HG02840 (cell line): ENCODE measurements at regions not wholly inside any gene's neighbourhood (a gene's known extent, or its start where the extent isn't known, plus 50 kb on each side); places are given as distances from the start of the nearest gene placed in this dataset.
"Not testable (repeated sequence)": the region's sequence is repeated elsewhere in the genome, so short reads cannot be mapped to it uniquely, and the experiment has no call there.

Experiments
- ATAC-seq: cut with Tn5 transposase; IDR thresholded peaks from one replicate; pipeline ENCODE4 v1.9.1; 2021; ENCODE audit warnings: mild to moderate bottlenecking, moderate library complexity, moderate number of reproducible peaks; ENCODE audit not compliant: unreplicated experiment, low FRiP score

GRCh38 chr10:62937674-62938073, 121.5 kb upstream of the EGR2 start:
- no peak for ATAC-seq

GRCh38 chr10:62935022-62935421, 118.9 kb upstream of the EGR2 start:
- ATAC-seq, result no peak

- ATAC-seq, result no peak
Observed at GRCh38 chr10:62934258-62934657, 118.1 kb upstream of the EGR2 start.

GRCh38 chr10:62928763-62929162, 112.6 kb upstream of the EGR2 start:
- ATAC-seq, result not testable (repeated sequence)

GRCh38 chr10:62926407-62926806, 110.2 kb upstream of the EGR2 start:
- no peak for ATAC-seq

- ATAC-seq, result no peak
Observed at GRCh38 chr10:62924344-62924748, 108.2 kb upstream of the EGR2 start.

- ATAC-seq, result no peak
Observed at GRCh38 chr10:62919776-62920175, 103.6 kb upstream of the EGR2 start.

GRCh38 chr10:62917475-62918238, 101.5 kb upstream of the EGR2 start:
- peak; percentile 52 for ATAC-seq

- no peak for ATAC-seq
Observed at GRCh38 chr10:62916141-62916603, 100.0 kb upstream of the EGR2 start.

GRCh38 chr10:62915158-62915557, 99.0 kb upstream of the EGR2 start:
- ATAC-seq, result no peak

- no peak for ATAC-seq
Observed at GRCh38 chr10:62912086-62912485, 95.9 kb upstream of the EGR2 start.

GRCh38 chr10:62911210-62911963, 95.2 kb upstream of the EGR2 start:
- ATAC-seq, result no peak

GRCh38 chr10:62907470-62908212, 91.5 kb upstream of the EGR2 start:
- ATAC-seq, result peak; percentile 49

- ATAC-seq, result no peak
Observed at GRCh38 chr10:62904281-62904875, 88.2 kb upstream of the EGR2 start.

GRCh38 chr10:62903828-62904227, 87.7 kb upstream of the EGR2 start:
- ATAC-seq, result no peak

- ATAC-seq, result no peak
Observed at GRCh38 chr10:62900829-62901571, 84.8 kb upstream of the EGR2 start.

GRCh38 chr10:62899311-62899710, 83.1 kb upstream of the EGR2 start:
- no peak for ATAC-seq

- ATAC-seq, result no peak
Observed at GRCh38 chr10:62895063-62895462, 78.9 kb upstream of the EGR2 start.

- no peak for ATAC-seq
Observed at GRCh38 chr10:62894156-62894555, 78.0 kb upstream of the EGR2 start.

- ATAC-seq, result no peak
Observed at GRCh38 chr10:62893036-62893435, 76.9 kb upstream of the EGR2 start.
